Activated CD8-positive, alpha-beta memory T cell treated with anti-CD3 and anti-CD28 coated beads, Interleukin-2, amount 10 ng/mL, durations not matched to agents 7 days and 5 days (primary cell): ENCODE measurements at regions not wholly inside any gene's neighbourhood (a gene's known extent, or its start where the extent isn't known, plus 50 kb on each side); places are given as distances from the start of the nearest gene placed in this dataset.

Experiments
- ATAC-seq: fragments of 150-1000 bp; cut with Tn5 transposase; one replicate; pipeline ENCODE4 v1.10.0; 2021; ENCODE audit warnings: moderate library complexity
- CTCF ChIA-PET: fragments of 350-600 bp; sonication (Branson Sonifier 250); formaldehyde crosslinking; loops from one replicate; lab custom pipeline; 2021; ENCODE audit warnings: antibody characterized with exemption; lab: Charles Lee
- DNase-seq: peaks from one replicate; pipeline ENCODE4 v3.0.0-alpha.2; 2020
- H3K27ac Mint-ChIP-seq: one replicate; pipeline ENCODE4 v1.8.0; 2021; ENCODE audit warnings: mild to moderate bottlenecking, mixed read lengths
- H3K27me3 Mint-ChIP-seq: one replicate; pipeline ENCODE4 v1.8.0; 2021; ENCODE audit warnings: mixed read lengths
- H3K36me3 Mint-ChIP-seq: one replicate; pipeline ENCODE4 v1.8.0; 2021; ENCODE audit warnings: mild to moderate bottlenecking, mixed read lengths
- H3K4me1 Mint-ChIP-seq: one replicate; pipeline ENCODE4 v1.8.0; 2021; ENCODE audit warnings: mixed read lengths
- H3K4me3 Mint-ChIP-seq: one replicate; pipeline ENCODE4 v1.8.0; 2021; ENCODE audit warnings: mild to moderate bottlenecking, moderate library complexity, mixed read lengths
- H3K9me3 Mint-ChIP-seq: one replicate; pipeline ENCODE4 v1.8.0; 2022; ENCODE audit warnings: low read depth, mixed read lengths

DNA sequence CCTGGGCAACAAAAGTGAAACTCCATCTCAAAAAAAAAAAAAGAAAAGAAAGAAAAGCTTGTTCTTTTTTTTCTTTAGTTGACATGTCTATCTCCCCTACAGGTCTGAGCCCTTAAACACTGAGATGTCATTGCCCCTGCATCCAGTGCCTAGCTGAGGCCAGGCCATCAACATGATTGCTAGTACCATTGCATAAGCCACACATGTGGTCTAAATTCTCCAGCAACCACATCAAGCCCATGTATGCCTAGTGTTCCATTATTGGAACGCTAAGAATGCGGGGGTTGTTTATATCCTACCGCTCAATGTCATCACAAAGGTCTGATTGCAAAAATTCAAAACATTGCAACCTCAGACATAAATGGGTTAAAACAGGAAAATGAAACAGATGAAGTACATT, 62.7 kb downstream of the NPTX2 start:
- H3K27me3 Mint-ChIP-seq, result peaks cover 4% of the 10 kb centered on the region
- ATAC-seq, result no peak

DNA sequence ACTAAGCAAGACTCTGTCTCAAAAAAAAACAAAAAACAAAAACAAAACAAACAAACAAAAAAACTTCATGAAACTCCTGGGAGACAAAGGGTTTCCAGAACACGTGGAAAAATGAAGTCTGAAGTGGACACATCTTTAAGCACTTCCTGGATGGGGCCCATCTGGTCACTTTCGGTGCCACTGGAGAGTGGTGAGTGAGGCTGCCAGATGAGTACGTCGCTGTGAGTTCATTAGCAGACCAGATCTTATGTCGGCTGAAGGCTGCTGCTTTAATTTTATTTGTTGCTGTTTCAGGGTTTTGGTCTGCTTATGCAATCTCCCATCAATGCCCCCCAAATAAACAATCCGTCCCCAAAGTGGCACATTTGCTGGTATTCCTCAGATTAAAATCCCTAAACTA, 64.4 kb downstream of the NPTX2 start:
- no peak overlapping the region for H3K27ac Mint-ChIP-seq
- CTCF ChIA-PET, result no interaction called here
- DNase-seq (no peak), ATAC-seq (no peak)
- H3K36me3 Mint-ChIP-seq, result no peaks in the 10 kb centered on the region
- H3K9me3 Mint-ChIP-seq, result peaks cover 4% of the 10 kb centered on the region
- peaks cover 4% of the 10 kb centered on the region for H3K27me3 Mint-ChIP-seq
- H3K4me1 Mint-ChIP-seq, result no peaks in the 10 kb centered on the region
- H3K4me3 Mint-ChIP-seq, result no peak overlapping the region

More for the DNA sequence above, 62.7 kb downstream of the NPTX2 start:
- no peak for DNase-seq
- Mint-ChIP-seq H3K27ac (no peak overlapping the region), H3K4me3 (no peak overlapping the region), H3K4me1 (no peaks in the 10 kb centered on the region), H3K36me3 (no peaks in the 10 kb centered on the region), H3K9me3 (no peaks in the 10 kb centered on the region)
- CTCF ChIA-PET, result no interaction called here

- peaks cover 4% of the 10 kb centered on the region for H3K27me3 Mint-ChIP-seq
- no peaks in the 10 kb centered on the region for H3K36me3 Mint-ChIP-seq
- DNase-seq (no peak), ATAC-seq (no peak)
- H3K4me3 Mint-ChIP-seq, result no peak overlapping the region
- H3K4me1 Mint-ChIP-seq, result no peaks in the 10 kb centered on the region
- CTCF ChIA-PET, result no interaction called here
- no peak overlapping the region for H3K27ac Mint-ChIP-seq
- peaks cover 7% of the 10 kb centered on the region for H3K9me3 Mint-ChIP-seq
These were observed 64.9 kb downstream of the NPTX2 start for GRCh38 chr7:98681951-98682350.

DNA sequence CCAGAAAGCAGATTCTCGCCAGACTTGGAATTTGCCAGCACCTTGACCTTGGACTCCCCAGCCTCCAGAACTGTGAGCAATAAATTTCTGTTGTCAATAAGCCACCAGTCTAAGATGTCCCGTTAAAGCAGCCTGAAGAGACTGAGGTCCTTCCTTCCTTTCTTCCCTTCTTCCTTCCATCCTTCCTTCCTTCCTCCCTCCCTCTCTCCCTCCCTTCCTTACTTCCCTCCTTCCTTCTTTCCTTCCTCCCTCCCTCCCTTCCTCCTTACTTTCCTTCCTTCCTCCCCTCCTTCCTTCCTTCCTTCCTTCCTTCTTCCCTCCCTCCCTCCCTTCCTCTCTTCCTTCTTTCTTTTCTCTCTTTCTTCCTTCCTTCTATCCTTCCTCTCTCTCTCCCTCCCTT, 66.4 kb downstream of the NPTX2 start:
- Mint-ChIP-seq H3K4me1 (no peaks in the 10 kb centered on the region), H3K9me3 (peaks cover 7% of the 10 kb centered on the region), H3K36me3 (no peaks in the 10 kb centered on the region), H3K27ac (no peak overlapping the region), H3K4me3 (no peak overlapping the region), H3K27me3 (peaks cover 4% of the 10 kb centered on the region)
- DNase-seq (no peak), ATAC-seq (no peak)
- CTCF ChIA-PET, result no interaction called here

DNA sequence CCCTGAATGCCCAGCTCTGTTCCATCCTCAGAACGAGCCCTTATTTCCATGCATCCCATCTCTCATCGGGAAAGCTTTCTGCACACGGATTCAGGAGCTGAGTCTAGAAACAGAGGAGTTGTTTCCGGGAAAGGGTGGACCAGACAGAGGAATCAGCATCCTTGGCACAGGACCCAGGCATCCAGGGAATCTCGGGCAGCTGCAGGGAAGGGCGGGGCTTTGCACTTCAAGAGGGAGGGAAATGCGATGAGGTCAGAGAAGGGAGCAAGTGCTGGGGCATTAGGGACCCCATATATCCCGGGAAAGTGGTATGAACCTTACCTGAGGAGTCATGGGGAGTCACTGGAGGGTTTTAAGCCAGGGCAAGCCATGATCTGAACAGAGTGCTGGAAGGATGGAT, 68.5 kb downstream of the NPTX2 start:
- no peaks in the 10 kb centered on the region for H3K36me3 Mint-ChIP-seq
- H3K4me3 Mint-ChIP-seq, result no peak overlapping the region
- H3K27ac Mint-ChIP-seq, result no peak overlapping the region
- CTCF ChIA-PET, result no interaction called here
- ATAC-seq, result no peak
- no peaks in the 10 kb centered on the region for H3K4me1 Mint-ChIP-seq
- DNase-seq, result no peak
- H3K27me3 Mint-ChIP-seq, result peaks cover 4% of the 10 kb centered on the region
- peaks cover 11% of the 10 kb centered on the region for H3K9me3 Mint-ChIP-seq

- Mint-ChIP-seq H3K36me3 (no peaks in the 10 kb centered on the region), H3K9me3 (peaks cover 11% of the 10 kb centered on the region), H3K4me1 (no peaks in the 10 kb centered on the region), H3K27ac (no peak overlapping the region), H3K4me3 (no peak overlapping the region), H3K27me3 (peaks cover 2% of the 10 kb centered on the region)
- no peak for DNase-seq
- ATAC-seq, result no peak
- CTCF ChIA-PET, result no interaction called here
These were observed 69.5 kb downstream of the NPTX2 start for GRCh38 chr7:98686466-98687080.

DNA sequence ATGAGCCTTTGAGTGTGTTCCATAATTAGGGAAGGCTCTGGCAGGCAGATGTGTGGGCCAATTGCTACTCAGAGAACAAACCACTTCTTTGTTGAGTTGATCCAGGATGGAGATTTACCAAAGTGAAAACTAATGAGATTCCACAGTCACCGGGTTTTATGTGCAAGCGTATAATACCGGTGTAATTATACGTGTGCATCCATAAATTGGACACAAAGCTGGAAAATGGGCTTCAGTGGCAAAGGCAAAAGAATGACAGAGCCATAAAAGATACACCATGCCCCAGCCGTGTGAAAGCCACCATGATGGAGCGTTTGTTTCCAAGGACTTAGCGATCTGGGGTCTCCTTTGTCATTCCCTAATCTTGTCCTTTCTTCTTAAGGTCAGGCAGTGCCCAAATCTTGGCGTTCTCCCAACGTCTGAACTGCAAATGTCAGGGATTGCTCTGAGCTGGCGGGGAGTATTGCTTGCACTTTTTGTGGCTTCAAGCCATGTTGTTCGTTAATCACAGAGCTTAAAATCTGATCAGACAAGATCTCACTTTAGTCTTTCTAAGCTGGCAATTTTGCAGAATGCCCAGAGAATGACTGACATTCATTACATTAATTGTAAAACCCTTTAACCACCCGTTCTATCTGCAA, 70.1 kb downstream of the NPTX2 start:
- no peak for DNase-seq
- CTCF ChIA-PET, result no interaction called here
- no peak overlapping the region for H3K4me3 Mint-ChIP-seq
- H3K27me3 Mint-ChIP-seq, result no peaks in the 10 kb centered on the region
- no peak for ATAC-seq
- no peaks in the 10 kb centered on the region for H3K4me1 Mint-ChIP-seq
- no peaks in the 10 kb centered on the region for H3K36me3 Mint-ChIP-seq
- no peak overlapping the region for H3K27ac Mint-ChIP-seq
- peaks cover 14% of the 10 kb centered on the region for H3K9me3 Mint-ChIP-seq

DNA sequence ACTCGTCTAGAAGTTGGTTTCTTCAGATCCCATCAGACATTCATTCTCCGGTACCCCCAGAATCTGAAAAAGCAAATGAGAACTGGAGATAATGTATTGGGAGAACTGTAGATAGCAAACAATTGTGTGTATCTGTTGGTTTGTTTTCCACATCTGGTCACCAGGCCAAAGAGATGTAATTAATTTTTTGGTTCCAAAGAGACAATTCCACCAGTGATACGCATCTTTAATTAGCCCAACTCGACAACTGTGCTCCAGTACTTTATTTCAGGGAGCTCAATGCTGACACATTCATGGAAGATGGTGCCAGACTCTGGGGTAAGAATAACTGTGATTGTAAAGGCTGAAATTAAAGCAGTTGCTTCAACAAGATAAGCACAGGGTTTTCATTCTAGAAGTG, 74.5 kb downstream of the NPTX2 start:
- Mint-ChIP-seq H3K4me1 (no peaks in the 10 kb centered on the region), H3K9me3 (peaks cover 13% of the 10 kb centered on the region), H3K36me3 (no peaks in the 10 kb centered on the region), H3K4me3 (no peak overlapping the region), H3K27ac (no peak overlapping the region), H3K27me3 (no peaks in the 10 kb centered on the region)
- ATAC-seq (no peak), DNase-seq (no peak)
- CTCF ChIA-PET, result no interaction called here

DNA sequence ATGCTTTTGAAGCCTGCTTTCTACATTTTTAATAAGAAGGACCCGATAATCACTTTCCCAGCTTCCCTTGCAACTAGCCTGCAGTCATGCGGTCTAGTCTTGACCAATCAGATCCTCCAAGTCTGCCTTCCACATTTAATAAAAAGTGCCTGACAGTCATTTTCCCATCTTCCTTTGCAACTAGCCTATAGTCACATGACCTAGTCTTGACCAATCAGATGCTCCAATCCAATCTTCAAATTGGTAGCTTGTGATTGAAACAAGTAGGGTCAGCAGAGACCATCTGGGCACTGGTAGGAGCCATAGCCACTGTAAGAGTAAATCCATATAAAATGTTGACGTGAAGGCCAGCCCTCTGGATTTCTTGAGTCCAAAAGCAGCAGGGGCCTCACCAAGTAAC, 80.0 kb downstream of the NPTX2 start:
- Mint-ChIP-seq H3K36me3 (no peaks in the 10 kb centered on the region), H3K27ac (no peak overlapping the region), H3K4me3 (no peak overlapping the region), H3K4me1 (no peaks in the 10 kb centered on the region), H3K9me3 (peaks cover 7% of the 10 kb centered on the region), H3K27me3 (no peaks in the 10 kb centered on the region)
- CTCF ChIA-PET, result no interaction called here
- ATAC-seq, result no peak
- DNase-seq, result no peak

GRCh38 chr7:98697485-98698240, 80.6 kb downstream of the NPTX2 start:
- H3K9me3 Mint-ChIP-seq, result peaks cover 7% of the 10 kb centered on the region
- DNase-seq (no peak), ATAC-seq (no peak)
- no peaks in the 10 kb centered on the region for H3K36me3 Mint-ChIP-seq
- CTCF ChIA-PET, result interaction anchor here (0.6 kb wide), 1 partner anchor 143 kb away, joined by 4 read pairs; no protein-coding TSS in a partner anchor
- H3K4me1 Mint-ChIP-seq, result no peaks in the 10 kb centered on the region
- no peak overlapping the region for H3K4me3 Mint-ChIP-seq
- H3K27me3 Mint-ChIP-seq, result no peaks in the 10 kb centered on the region
- no peak overlapping the region for H3K27ac Mint-ChIP-seq

DNA sequence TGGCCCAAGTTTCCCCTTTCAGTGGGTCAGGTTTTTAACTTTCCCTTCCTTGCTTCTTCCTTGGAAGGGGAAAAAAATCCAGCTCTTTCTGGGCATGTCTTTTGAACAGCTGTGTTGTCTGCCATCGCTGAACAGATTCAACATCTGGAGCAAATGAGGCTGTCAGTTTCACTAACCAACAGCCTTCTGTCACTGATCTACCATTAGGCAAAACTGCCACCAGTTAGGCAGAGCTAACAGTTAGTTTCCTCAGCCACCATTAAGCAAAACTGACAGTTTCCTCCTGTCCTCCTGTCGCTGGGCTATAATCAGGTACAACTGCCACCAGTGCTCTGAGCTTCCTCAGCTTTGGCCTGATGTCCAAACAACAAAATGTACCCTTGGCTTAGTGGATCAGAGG, 81.9 kb downstream of the NPTX2 start:
- H3K36me3 Mint-ChIP-seq, result no peaks in the 10 kb centered on the region
- H3K4me1 Mint-ChIP-seq, result no peaks in the 10 kb centered on the region
- ATAC-seq, result no peak
- H3K27ac Mint-ChIP-seq, result no peak overlapping the region
- no peaks in the 10 kb centered on the region for H3K27me3 Mint-ChIP-seq
- no peak for DNase-seq
- peaks cover 6% of the 10 kb centered on the region for H3K9me3 Mint-ChIP-seq
- CTCF ChIA-PET, result no interaction called here
- no peak overlapping the region for H3K4me3 Mint-ChIP-seq

DNA sequence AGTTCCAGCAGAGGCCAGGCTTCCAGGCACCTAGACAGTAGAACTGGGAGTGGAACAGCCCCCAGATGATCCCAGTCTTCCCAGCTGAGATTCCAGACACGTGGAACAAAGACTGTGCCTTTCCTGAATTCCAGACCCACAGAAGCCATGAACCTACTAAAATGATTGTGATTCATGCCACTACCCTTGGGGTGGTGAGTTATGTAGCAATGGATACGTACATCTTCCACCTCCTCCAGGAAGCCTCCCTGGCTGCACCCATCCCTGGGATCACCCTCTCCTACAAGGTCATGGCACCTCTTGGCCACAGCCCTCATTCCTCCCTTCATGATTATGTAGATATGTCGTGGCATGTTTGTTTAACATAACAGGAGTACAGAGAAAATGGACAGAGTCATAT, 83.4 kb downstream of the NPTX2 start:
- no peaks in the 10 kb centered on the region for H3K36me3 Mint-ChIP-seq
- H3K4me3 Mint-ChIP-seq, result no peak overlapping the region
- H3K27ac Mint-ChIP-seq, result no peak overlapping the region
- peaks cover 3% of the 10 kb centered on the region for H3K9me3 Mint-ChIP-seq
- no peaks in the 10 kb centered on the region for H3K27me3 Mint-ChIP-seq
- H3K4me1 Mint-ChIP-seq, result no peaks in the 10 kb centered on the region
- CTCF ChIA-PET, result no interaction called here
- DNase-seq, result no peak
- ATAC-seq, result no peak

- no peak for ATAC-seq
- H3K4me1 Mint-ChIP-seq, result no peaks in the 10 kb centered on the region
- no peaks in the 10 kb centered on the region for H3K36me3 Mint-ChIP-seq
- H3K27ac Mint-ChIP-seq, result no peak overlapping the region
- H3K27me3 Mint-ChIP-seq, result no peaks in the 10 kb centered on the region
- no peak overlapping the region for H3K4me3 Mint-ChIP-seq
- peaks cover 3% of the 10 kb centered on the region for H3K9me3 Mint-ChIP-seq
- DNase-seq, result no peak
- CTCF ChIA-PET, result no interaction called here
These were observed 84.3 kb downstream of the NPTX2 start for GRCh38 chr7:98701372-98701771.

DNA sequence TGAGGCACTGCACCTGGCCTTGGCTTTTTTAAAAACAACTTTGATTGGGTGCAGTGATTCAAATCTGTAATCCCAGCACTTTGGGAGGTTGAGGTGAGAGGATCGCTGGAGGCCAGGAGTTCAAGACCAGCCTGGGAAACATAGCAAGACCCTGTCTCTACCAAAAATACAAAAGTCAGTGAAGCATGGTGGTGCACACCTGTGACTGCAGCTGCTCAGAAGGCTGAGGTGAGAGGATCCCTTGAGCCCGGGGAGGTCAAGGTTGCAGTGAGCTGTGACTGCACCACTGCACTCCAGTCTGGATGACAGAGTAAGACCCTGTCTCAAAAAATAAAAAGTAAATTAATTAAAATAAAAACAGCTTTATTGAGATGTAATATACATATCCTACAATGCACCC, 84.9 kb downstream of the NPTX2 start:
- Mint-ChIP-seq H3K27me3 (no peaks in the 10 kb centered on the region), H3K4me1 (no peaks in the 10 kb centered on the region), H3K36me3 (no peaks in the 10 kb centered on the region), H3K4me3 (no peak overlapping the region), H3K27ac (no peak overlapping the region), H3K9me3 (peaks cover 2% of the 10 kb centered on the region)
- DNase-seq, result no peak
- no peak for ATAC-seq
- CTCF ChIA-PET, result interaction anchor here (1.0 kb wide), 1 partner anchor 43 kb away, joined by 3 read pairs; no protein-coding TSS in a partner anchor
